HG03196 (cell line): ENCODE measurements at regions not wholly inside any gene's neighbourhood (a gene's known extent, or its start where the extent isn't known, plus 50 kb on each side); places are given as distances from the start of the nearest gene placed in this dataset.

ENCODE experiments used
- ATAC-seq: cut with Tn5 transposase; IDR thresholded peaks from one replicate; pipeline ENCODE4 v1.9.1; 2021; ENCODE audit not compliant: unreplicated experiment

DNA sequence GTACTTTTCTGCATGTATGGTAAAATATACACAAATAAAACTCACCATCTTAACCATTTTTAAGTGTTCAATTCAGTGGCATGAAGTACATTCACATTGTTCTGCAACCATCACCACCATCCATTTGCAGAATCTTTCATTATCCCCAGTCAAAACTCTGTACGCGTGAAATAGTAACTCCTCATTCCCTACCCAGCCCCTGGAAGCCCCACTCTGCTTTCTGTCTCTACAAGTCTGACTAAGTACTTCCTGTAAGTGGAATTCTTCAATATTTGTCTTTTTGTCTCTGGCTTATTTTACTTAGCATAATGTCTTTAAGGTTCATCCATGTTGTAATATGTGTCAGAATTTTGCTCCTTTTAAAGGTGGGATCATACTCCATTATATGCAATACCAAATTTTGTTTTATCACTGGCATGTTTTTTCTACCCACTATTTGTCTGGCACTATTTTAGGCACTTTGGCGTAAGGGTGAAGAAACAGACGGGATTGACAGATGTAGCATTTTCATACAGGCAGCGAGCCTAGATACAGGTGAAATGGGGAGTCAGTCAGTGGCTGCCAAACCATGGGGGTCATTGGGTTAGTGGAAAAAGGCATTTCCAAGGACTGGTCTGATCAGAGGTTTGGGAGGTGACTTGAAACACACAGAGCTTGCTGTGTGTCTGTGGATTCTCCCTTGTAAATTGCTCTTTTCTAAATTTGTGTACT is 163.2 kb upstream of the MYCN start:
- ATAC-seq = no peak

DNA sequence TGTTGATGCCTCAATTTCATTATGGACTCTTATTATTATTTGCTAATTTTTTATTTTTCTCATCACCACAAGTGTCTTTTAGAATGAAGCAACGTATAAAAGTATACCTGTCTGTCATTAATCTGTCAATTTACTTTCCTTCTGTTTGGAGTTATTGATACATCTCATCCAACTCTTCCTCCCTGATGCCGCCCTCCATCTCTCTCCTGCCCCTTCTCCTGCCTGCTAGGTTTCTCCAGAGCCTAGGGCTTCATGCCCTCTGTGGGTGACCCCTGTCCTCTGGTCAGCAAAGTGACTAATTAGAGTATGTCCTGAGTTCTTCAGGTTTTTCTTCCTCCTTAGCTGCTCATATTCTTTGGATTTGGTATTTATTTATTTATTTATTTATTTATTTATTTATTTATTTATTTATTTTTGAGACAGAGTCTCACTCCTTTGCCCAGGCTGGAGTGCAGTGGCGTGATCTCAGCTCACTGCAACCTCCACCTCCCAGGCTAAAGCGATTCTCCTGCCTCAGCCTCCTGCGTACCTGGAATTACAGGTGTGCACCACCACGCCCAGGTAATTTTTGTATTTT is 162.5 kb upstream of the MYCN start:
- ATAC-seq = no peak

DNA sequence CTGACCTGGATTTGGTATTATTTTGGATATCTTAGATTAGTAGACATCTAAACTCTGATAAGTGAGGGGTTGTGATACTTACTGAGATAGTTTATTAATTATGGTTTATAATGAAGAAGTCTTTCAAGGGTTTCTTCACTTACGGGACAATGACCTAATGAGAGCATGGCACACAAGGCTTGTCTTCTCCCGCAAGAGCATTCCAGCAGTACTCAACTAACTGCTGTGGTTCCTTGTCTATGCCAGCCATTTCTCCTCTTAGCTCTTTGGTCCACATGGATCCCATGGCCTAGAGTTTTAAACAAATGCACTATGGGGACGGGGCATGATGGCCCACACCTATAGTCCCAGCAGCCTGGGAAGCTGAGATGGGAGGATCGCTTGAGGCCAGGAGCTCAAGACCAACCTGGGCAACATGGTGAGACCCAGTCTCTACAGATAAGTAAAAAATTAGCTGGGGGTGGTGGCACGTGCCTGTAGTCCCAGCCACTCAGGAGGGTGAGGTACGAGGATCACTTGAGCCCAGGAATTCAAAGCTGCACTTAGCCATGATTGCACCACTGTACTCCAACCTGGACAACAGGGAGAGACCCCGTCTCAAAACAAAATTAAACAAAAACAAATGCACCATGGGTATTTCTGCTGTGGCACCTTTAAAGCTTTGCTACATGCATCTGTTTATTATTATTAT is 161.7 kb upstream of the MYCN start:
- no peak for ATAC-seq

DNA sequence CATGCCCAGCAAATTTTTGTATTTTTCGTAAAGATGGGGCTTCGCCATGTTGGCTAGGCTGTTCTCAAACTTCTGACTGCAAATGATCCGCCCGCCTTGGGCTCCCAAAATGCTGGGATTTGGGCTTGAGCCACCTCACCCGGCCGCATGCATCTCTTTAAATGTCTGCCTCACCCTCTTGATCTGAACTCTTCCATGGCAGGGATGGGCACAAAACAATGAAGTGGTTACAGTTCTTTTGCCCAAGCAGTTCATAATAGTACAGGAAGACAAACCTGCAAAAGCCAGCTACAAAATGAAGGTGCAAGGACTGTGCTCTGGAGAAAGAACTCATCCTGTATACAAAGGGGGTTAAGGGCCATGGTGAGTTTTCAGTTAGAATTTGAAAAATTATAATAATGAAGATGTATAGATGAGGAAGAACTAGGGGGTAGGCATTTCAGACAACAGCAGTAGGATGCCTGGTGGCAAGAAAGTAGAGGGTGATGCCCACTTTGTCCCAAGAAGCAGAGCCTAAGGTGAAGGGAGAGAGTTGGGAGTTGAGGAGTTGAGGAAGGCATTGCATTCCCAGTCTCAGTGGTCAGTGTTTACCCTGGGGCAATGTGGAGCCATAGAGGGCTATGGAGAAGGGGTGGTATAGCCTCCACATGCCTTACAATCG is 160.8 kb upstream of the MYCN start:
- no peak for ATAC-seq

DNA sequence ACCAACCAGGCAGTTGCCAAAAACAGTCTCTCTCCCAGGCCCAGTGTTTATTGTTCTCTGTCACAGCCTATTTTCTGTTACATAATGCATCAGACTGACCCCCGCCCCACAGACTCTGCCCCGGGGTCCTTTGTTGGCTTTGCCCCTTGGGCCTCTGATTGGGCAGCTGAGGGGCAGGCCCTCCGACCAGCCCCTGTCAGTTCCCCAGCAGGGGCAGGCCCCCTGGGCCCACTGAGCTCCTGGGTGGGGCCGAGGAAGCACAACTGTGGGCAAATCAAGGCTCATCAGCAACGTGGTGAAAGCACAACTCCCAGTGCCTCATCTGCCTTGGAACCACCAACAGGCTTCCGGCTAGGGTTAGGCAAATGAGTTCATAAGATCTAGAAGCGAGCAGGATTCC is 160.1 kb upstream of the MYCN start:
- no peak for ATAC-seq

DNA sequence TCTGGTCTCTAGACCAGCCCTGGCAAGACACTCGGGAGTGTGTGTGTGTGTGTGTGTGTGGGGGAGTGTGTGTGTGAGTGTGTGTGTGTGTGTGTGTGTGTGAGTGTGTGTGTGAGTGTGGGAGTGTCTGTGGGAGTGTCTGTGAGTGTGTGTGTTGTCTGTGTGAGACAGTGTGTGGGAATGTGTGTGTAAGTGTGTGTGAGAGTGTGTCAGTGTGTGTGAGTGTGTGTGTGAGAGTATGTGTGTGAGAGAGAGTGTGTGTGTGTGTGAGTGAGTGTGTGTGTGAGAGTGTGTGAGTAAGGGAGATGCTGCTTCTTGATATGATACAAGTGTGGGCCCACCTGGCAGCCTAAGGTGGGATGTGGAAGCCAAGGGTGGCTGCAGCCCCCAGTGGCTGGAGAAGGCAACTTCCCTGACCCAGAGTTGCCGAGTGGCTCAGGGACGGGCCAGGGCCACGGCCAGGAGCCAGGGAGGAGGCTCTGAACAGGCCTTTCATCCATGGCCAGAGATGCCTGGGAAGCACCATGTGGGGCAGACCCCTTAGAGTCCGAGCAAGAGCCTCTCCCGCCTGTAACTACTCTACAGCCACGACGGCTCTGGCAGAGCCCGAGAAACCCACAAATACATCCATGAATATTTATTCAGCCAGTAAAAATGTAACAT is 159.3 kb upstream of the MYCN start:
- no peak for ATAC-seq

DNA sequence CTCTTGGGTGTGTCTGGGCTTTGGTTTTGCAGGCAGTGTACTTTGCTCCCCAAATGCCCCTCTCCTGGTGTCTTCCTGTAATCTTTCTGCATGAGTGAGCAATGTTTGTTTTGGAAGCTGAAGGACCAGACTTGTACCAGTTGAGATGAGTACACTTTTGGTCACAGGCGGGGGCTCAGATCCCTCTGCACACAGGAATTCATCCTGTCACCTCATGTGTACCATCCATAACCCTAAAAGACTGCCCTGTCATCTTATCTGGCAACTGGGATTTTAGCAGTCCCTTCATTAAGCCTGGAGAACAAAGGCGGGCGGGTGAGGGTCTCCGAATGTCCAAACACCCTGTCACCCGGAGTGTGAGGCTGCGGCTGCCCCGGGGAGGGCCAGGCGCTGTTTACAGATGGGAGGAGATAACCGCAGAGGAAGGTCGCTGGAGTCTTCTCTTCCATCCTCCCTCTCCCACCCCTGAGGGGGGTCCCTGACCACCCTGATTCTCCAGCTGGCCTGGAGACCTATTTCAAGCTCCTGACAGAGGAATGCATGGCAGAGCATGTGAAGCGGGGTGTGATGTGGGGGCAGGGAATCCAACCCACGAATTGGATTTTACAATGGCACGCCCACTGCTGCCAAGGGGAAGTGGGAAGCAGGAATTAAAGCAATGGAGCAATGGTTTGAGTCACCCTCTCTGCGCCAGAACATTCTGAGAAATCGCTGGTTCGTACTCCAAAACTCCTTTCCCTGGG is 158.2 kb upstream of the MYCN start:
- no peak for ATAC-seq

DNA sequence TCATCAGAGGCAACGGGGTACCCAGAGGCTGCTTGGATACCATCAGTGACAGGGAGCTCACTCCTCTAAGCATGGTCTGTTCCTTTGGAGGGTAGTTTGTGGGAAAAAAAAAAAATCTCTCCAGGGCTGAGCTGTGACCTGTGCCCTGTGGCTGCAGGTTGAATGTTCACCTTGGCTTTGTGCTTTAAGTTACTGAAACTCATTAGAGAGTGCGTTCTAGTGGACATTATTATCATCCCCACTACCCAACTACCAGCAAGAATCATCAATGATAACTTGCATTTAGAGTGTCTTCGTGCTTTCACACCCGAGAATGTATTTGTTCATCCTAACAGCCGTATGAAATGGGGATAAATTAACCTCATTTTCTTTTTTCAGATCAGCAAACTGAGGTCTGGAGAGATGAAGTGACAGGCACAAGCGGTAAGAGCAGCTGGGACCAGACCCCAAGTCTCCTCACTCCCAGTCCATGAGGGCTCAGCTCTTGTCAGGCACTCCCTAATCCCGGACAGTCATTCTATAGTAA is 157.5 kb upstream of the MYCN start:
- no peak for ATAC-seq

DNA sequence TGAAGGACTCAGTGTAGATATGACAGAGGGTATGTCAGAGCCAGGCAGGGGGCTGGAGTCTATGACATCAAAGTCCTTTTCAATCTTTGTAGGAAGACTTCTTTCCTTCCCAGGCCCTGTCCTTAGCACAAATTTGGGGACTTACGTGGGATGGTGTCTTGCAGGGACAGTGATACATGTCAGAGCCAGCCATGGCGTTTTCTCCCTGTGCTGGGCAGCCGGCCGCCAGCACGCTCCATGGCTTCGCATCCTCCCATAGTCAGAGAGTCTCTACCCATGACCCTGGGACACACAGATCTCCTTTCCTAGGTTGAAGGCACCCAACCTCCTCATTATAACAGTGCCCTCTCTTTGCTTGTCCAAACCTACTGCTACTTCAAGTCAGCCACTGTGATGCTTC is 156.9 kb upstream of the MYCN start:
- ATAC-seq = no peak

DNA sequence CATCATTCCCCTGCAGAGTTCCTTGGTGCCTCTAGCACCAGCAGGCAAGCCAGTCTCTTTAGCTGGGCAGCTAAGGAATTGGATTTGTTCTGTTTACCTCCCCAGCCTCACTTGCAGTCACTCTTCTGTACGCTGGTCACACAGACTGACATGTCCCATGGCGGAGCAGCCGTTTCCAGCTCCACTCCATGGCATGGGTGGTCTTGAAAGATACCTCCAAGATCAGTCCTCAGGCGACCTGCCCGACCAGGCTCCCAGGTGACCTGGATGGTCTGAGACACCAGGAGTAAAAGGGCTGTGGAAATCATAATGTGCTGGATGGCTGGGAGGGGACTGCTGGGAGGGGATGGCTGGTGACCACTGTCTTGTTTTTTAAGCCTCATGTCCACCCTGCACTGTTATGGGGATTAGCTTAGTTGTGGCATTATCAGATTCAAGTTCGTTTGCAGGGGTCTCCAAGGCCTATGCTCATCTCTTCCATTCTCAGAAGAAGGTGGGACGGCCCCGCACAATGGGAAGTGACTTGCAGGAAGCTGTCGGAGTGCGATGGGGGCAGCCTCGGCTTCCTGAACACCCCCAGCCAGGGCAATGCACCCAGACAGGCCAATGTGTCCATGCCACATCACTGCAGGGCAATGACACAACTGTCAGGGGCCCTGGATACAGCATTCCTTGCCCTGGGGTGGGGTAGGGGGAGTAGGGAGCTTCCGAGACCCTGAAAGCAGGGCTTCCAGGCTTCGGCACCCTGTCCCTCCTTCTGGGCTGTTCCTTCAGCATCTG is 156.1 kb upstream of the MYCN start:
- no peak for ATAC-seq

DNA sequence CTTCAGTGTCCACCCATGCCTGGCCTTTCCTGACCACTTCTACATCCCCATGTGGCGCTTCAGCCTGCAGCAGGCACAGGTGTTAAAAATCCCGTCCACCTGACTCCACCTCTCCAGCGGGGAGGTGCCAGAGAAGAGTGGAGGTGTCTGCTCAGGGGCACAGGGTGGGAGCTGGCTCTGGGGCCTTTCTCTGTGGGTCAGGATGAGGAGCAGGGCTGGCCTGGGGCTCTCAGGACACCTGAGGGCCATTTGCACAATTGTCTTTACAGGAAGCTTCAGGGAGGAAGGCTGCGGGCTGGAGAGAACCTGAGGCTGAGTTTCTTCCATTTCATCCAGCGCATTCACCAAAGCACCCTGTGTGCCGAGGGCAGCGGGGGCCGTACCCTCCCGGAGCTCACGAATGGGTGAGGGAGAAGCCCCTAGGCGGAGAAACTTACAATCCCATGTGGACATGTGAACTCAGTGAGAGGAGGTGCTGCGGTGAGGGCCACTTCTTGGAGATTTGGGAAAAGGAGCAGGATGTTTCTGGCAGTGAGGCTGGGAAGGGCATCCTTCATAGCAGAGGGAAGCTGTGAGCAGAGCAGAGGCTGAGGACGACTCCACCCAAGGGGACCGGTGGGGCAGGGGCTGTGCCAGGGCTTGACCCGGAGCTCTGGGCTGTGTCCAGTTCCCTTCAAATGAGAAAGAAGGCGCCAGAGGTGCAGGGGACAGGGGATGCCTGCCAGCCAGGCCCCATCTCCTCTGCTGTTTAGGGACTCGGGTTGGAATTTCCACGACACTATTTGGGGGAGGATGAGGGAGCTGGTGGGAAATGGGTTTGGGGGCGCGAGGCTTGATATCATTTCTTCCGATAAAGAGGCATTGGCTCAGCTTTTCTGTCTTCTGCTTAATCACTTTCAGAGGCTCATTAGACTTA is 155.2 kb upstream of the MYCN start:
- no peak for ATAC-seq

DNA sequence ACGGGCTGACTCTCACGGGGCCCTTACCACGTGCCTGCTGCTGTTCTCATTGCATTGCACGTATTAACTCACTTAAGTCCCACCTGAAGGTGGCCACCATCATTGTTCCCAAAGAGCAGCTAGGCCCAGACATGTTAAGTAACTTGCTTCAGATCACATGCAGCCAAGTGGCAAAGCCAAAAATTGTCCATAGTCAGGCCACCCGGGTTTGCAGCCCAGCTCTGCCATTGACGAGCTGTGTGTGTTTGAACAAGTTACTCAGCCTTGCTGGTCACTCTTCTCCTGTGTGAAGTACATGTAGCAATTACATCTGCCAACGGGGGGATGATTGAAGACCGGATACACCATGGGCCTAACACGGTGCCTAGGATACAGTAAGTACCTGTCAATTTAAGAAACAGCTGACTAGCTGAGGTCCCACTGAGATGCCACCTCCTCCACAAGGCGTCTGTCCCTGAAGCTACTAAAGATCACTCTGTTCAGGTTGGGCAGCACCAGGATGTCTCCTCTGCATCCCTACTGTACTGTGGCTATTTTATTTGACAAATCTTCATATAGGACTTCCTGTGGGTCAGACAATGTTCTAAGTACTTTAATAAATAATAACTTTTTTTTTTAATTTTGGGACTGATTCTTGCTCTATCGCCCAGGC is 154.2 kb upstream of the MYCN start:
- ATAC-seq = no peak

DNA sequence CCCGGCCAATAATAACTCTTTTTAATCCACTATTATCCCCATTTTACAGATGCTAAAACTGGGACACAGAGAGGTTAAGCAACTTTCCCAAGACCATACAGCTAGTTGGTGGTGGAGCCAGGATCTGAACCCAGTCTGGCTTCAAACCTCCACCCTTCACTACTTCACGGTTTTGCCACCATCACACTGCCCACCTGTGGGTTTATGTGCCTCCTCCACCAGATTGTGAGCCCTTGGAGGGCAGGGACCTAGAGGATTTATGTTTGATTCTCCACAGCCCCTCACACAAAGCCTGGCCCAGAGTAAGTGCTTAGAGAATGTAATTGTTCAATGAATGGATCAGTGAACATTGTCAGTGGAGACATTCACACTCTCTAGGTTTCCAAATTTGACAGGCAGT is 153.4 kb upstream of the MYCN start:
- no peak for ATAC-seq

DNA sequence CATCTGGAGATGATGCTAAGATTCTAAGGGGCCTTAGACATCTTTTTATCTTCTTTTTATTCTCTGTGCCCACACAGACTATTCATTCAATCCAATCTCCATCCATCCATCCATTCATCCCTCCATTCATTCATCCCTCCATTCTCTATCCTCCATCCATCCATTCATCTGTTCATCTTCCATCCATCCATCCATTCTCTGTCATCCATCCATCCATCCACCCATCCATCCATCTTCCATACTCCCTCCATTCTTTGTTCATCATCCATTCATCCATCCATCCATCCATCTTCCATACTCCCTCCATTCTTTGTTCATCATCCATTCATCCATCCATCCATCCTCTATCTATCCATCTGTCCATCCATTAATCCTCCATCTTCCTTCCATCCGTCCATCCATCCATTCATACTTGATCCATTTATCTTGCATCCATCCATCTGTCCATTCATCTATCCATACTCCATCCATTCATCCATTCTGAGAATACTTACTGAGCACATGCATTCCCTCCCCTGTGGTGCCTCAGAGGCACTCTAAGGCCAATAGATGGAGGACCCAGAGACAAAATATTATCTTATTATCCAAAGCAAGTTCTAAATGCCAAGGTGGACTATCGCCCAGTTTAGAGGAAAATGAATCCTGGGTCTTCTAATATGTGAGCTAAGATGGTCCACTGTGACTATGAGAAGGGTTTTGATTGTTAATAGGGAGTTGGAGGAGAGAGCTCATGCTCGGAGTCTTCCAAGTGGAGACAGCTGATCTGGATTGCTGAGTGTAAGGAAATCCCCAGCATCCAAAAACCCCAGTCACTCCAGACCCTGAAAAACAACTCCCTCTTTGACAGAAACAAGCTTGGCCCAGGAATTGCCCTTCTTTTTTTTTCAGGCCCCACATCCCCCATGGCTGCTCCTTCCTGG is 152.6 kb upstream of the MYCN start:
- no peak for ATAC-seq

DNA sequence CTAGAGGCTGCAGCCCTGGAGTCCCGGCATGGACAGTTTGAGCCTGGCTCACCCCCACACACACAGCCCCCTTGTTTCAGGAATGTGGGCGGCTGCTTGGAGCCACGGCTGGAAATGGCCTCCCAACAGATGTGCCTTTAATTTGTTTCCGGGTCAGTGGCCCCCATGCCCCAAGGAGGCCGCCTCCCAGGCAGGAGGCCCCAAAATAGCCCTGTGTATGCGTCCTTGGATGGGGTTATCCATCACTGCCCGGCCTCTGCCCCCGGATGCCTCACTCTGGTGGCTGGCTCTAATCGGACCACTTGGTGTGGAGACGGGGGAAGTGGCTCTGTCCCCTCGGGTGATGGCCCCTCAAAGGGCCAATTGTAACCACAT is 151.9 kb upstream of the MYCN start:
- no peak for ATAC-seq

DNA sequence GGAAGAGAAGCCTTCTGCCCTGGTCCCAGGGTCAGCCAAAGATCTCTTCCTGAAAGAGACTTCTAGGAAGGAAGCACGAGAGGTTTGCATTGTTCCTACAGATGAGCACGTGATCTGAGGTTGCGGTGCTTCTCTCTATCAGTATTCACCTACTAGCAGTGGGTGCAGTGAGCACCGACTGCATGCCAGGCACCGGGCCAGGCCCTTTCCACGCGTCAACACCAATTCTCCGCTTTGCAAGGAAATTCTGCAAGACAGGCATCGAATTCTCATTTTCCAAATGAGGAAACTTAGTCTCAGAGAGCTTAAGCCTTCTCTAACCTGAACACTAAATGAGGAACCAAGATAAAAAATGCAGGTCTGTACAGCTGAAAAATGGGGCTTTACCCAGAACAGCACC is 151.5 kb upstream of the MYCN start:
- no peak for ATAC-seq

DNA sequence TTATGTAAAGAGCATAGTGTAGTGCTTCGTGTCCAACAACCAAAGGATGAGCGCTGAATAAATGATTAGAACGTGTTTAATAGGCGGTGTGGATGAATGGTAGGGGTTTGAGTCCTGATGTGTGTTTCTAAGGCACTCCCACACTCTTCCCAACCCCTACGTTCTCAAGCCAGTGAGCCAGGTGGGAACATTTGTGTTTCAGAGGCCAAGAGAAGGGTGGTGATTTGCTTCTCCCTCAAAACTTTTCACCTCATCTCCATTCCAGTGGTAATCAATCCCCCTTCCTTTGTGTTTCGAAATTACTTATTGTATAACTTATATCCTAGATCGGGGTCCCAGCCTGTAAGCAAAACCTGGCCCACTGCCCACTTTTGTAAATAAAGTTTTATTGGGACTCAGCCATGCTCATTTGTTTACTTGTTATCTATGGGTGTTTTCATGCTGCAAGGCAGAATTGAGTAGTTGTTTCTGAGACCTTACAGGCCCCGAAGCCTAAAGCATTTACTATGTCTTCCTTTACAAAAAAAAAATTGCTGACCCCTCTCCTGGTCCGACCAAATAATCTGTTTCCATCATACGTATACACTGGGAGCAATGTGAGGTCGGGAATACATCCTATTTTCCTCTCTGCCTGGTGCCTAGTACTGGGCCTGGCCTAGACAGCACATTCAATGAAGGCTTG is 150.8 kb upstream of the MYCN start:
- no peak for ATAC-seq
